ENCODE measurements at regions not wholly inside any gene's neighbourhood (a gene's known extent, or its start where the extent isn't known, plus 50 kb on each side); places are given as distances from the start of the nearest gene placed in this dataset.
"Not testable (repeated sequence)": the region's sequence is repeated elsewhere in the genome, so short reads cannot be mapped to it uniquely, and the experiment has no call there.

DNA sequence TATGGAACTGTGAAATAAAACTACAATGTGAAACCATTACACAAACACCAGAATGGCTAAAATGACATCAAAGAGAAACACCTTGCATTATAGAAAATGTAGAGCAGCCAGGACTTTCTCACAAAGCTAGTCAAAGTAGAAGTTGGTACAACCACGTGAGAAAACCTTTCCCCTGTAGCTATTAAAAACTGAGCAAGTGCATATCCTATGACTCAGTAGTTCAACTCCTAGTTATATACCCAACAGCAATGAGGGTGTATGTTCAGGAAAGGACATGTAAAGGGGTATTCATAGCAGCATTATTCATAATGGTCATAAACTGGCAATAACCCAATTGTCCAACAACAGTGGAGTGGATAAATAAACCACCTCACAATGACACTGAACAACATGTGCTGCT is 177.5 kb upstream of the NUDT10 start:
- DNase-seq = no peak

GRCh38 chrX:51155566-51155965 is 177.1 kb upstream of the NUDT10 start:
- no peak for DNase-seq

DNA sequence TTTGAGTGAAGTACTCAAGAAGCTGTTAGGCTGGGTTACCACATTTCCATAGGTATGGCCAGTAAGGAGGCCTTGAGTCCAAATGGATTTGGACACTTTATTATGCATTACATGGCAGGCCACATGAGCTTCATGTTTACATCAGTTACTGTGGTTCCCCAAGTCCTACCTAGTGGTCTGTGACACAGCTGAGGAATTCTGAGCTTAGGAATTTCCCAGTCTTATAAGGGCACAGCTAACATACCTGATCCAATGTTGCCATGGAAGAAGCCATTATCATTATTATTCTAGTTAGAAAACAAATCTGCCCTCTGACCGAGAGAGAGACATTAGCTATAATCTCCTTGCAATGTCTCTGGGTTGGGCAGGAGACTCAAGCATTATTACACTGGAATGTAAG is 174.4 kb upstream of the NUDT10 start:
- DNase-seq = no peak

- DNase-seq = not testable (repeated sequence)
These were observed 173.2 kb upstream of the NUDT10 start for GRCh38 chrX:51159378-51159777.

- DNase-seq = no peak
These were observed 168.9 kb upstream of the NUDT10 start for GRCh38 chrX:51163730-51164129.

DNA sequence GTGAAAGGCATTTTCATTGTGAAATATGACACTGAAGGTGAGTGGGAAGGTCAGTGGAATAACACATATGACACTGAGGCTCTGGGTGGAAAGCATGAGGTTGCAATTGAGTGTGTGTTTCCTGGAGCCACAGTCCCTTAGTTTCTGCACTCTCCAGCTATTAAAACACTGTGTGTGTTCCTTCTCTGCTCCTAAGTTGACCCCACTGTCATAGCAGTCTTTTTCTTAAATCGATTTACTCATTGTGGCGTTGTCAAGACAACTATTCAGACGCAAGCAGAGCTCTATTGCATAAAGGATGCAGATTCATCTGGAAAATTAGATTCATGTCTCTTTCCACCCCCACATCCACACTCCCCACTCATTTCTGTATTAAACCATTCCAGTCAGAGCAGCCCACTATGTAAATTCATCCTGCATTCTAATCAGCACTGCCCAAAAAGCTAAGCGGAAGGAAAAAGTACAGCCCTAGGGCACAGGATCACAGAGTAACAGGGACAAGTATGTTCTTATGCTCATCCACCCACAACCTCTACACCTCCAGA is 154.2 kb upstream of the NUDT10 start:
- not testable (repeated sequence) for DNase-seq

DNA sequence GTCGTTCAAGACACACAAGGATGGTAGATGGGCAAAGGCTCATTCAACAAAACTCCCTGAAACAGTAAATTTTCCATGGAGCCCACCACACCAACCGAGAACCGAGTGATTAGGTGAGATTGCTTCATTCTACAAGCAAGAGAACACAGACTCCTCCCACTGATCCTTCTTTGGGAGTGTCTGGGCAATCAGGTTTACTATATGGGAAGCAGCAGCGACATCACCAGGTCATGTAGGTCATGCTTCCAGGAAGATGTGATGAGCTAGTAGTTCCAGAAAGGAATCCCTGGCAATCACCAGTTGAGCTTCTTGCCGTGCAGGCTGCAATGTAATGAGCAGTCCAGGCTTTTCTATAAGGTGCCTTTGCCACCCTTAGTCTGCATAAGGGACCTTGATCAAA is 152.8 kb upstream of the NUDT10 start:
- DNase-seq = not testable (repeated sequence)

DNA sequence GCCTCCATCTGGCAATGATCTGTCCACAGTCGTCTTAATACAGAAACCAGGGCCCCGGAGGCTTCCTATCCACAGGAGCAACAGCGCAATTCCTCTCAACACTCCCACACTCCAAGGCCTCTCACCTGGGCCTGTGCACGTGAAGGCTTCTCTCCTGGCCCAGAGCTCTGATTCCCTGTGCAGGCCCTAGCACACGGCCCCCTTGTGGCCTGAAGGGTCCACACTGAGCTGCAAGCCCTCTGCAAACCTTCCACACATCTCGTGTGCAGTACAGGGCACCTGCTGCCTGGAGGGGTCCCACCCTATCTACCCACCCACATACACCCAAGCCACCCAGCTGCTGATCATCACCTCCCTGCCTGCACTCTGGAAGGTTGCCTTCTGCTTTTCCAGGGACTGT is 150.1 kb upstream of the NUDT10 start:
- no peak for DNase-seq

GRCh38 chrX:51192104-51192503 is 140.5 kb upstream of the NUDT10 start:
- no peak for DNase-seq

GRCh38 chrX:51215266-51215665 is 117.4 kb upstream of the NUDT10 start:
- no peak for DNase-seq

DNA sequence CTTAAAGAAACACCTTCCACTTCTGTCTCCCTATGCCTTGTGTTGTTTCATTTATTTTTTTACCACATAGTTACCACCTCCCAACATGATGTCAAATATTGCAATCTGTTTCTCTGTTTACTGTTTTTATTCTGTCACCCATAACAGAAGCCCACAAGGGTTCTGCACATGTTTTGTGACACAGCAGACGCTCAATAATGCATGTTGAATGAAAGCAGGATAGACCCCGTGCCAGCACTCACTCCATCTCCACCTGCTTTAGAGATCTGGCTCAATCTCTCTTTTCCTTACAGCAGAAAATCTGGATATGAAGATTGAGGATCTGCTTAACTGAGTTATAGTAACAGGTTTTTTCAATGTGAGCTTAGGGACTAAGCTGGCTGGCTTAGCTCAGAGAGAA is 116.8 kb upstream of the NUDT10 start:
- DNase-seq = no peak

DNA sequence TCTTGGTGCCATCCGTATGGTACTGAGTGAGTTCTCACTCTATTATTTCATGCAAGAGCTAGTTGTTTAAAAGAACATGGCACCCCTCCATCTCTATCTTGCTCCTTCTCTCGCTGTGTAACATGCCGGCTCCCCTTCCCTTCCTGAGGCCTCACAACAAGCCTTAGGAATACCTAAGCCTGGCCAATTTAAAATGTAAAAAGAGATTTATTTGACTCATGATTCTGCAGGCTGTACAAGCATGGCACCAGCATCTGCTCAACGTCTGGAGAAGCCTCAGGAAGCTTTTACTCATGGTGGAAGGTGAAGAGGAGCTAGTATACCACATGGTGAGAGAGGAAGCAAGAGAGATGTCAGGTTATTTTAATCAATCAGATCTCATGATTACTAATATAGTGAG is 90.4 kb upstream of the NUDT10 start:
- no peak for DNase-seq

DNA sequence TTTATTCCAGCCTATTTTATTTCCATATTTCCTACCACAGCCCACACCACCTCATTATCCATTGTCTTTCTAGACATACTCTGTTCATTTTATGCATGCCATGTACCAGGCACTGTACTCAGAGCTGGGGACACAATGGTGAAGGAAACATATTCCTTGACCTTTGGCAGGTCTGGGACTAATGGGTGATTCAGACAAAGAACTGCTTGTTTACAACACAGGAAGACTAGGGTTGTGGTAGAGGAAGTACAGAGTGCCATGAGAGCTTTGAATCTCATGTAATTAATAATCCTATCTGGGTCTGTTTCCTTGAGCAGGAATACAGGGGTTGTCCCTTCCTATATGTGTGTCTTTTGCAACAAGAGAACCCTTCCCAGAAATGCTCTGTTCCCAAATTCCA is 75.1 kb upstream of the NUDT10 start:
- DNase-seq = no peak

- not testable (repeated sequence) for DNase-seq
These were observed 70.4 kb upstream of the NUDT10 start for GRCh38 chrX:51262271-51262670.

GRCh38 chrX:51272638-51273037 is 60.0 kb upstream of the NUDT10 start:
- no peak for DNase-seq

DNA sequence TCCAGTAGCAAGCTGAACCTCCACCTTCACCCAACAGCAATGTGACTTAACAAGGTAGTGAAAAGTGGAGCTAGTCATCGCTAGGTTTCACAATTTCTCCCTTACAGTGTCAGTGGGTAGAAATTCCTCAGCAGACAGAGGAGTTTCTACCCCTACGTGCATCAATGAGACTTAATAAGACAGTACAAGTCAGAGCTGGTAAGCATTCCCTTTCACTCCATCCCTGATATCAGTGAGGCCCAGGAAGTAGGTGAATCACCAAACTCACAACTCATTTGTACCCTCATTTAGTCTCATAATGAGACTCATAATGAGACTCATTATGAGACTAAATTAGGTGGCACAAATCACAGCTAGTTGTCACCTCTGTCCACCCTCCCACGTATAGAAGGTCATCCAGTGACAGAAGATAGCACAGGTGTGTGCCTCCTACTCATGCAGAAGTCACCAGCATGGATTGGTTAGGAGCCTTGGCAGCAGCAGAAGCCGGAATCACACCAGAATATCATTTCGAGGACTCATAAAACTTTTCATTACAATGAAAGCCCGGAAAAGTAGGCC is 50.8 kb upstream of the NUDT10 start:
- no peak for DNase-seq

Measured in NCI-H1930 (cell line).